ENCODE measurements at regions not wholly inside any gene's neighbourhood (a gene's known extent, or its start where the extent isn't known, plus 50 kb on each side); places are given as distances from the start of the nearest gene placed in this dataset.
"Not testable (repeated sequence)": the region's sequence is repeated elsewhere in the genome, so short reads cannot be mapped to it uniquely, and the experiment has no call there.

- no TSS peak for BruUV-seq (replicated peaks)
- CTCF ChIA-PET: no interaction called here
Observed at GRCh38 chr15:69570997-69571396, 118.4 kb downstream of the RPLP1 start.

GRCh38 chr15:69573278-69573677, 120.7 kb downstream of the RPLP1 start:
- CTCF ChIA-PET; BruUV-seq (replicated peaks); H3K27ac ChIP-seq (ENCODE audit: low read length); in situ Hi-C loops (cut with HindIII; ENCODE audit: low pct_unique_long_range_greater_than_20kb, low sequenced_read_pairs); H3K4me3 ChIP-seq (ENCODE audit: low read depth in 2 of 2, low read length in 2 of 2); H3K27me3 ChIP-seq (ENCODE audit: control insufficient read depth, insufficient read depth, low read length); ATAC-seq; DNase-seq (ENCODE audit: low read depth, low spot score); H3K36me3 ChIP-seq (ENCODE audit: control insufficient read depth, insufficient read depth, low read length); H3K9me3 ChIP-seq (ENCODE audit: control insufficient read depth, insufficient read depth, low read depth, low read length): not testable (repeated sequence)
- H3K4me1 ChIP-seq (ENCODE audit: control insufficient read depth, insufficient read depth, low read length): peaks cover 13% of the 10 kb centered on the region
- intact Hi-C loops (cut with micrococcal nuclease; ENCODE audit: unreplicated experiment): loop anchor here (10.0 kb wide), 1 partner anchor 522 kb away; the partner anchor contains the start of gene TLE3
- POLR2A ChIA-PET: interaction anchor here (0.7 kb wide), 1 partner anchor 10 kb away, joined by 9 read pairs; no protein-coding TSS in a partner anchor

More at GRCh38 chr15:69570997-69571396, 118.4 kb downstream of the RPLP1 start:
- no peak overlapping the region for H3K27ac ChIP-seq (ENCODE audit: low read length)
- in situ Hi-C loops (cut with HindIII; ENCODE audit: low pct_unique_long_range_greater_than_20kb, low sequenced_read_pairs): no loop called here
- no peaks in the 10 kb centered on the region for H3K27me3 ChIP-seq (ENCODE audit: control insufficient read depth, insufficient read depth, low read length)
- H3K9me3 ChIP-seq (ENCODE audit: control insufficient read depth, insufficient read depth, low read depth, low read length): no peaks in the 10 kb centered on the region
- peaks cover under 1% of the 10 kb centered on the region; the same call in 1 of the 2 replicates for H3K4me1 ChIP-seq (ENCODE audit: control insufficient read depth, insufficient read depth, low read length)
- intact Hi-C loops (cut with micrococcal nuclease; ENCODE audit: unreplicated experiment): loop anchor here (10.0 kb wide), 1 partner anchor 524 kb away; the partner anchor contains the start of gene TLE3
- TF ChIP-seq CTCF (IDR thresholded peaks at IDR 0.05) (no peak), POLR2AphosphoS5 (IDR thresholded peaks at IDR 0.05; ENCODE audit: low read depth, low read length) (no peak), REST (IDR thresholded peaks at IDR 0.05; ENCODE audit: insufficient read depth in 1 of 2, low read depth in 2 of 2, low read length in 1 of 2) (no peak), TCF7L2 (IDR thresholded peaks at IDR 0.05; ENCODE audit: low read depth, low read length) (no peak), SIN3A (IDR thresholded peaks at IDR 0.05; ENCODE audit: borderline replicate concordance, insufficient read depth, low read depth, low read length) (no peak)
- no peak overlapping the region for H3K4me3 ChIP-seq (ENCODE audit: low read depth in 2 of 2, low read length in 2 of 2)
- POLR2A ChIA-PET: no interaction called here
- ATAC-seq (no peak), DNase-seq (ENCODE audit: low read depth, low spot score) (no peak)
- no peaks in the 10 kb centered on the region for H3K36me3 ChIP-seq (ENCODE audit: control insufficient read depth, insufficient read depth, low read length)

GRCh38 chr15:69573815-69574475, 121.3 kb downstream of the RPLP1 start:
- Histone ChIP-seq H3K36me3 (ENCODE audit: control insufficient read depth, insufficient read depth, low read length) (no peaks in the 10 kb centered on the region), H3K9me3 (ENCODE audit: control insufficient read depth, insufficient read depth, low read depth, low read length) (no peaks in the 10 kb centered on the region), H3K27ac (ENCODE audit: low read length) (peak overlapping the region; percentile 54; the same call in 1 of the 2 replicates), H3K4me3 (ENCODE audit: low read depth in 2 of 2, low read length in 2 of 2) (no peak overlapping the region), H3K4me1 (ENCODE audit: control insufficient read depth, insufficient read depth, low read length) (peaks cover 19% of the 10 kb centered on the region), H3K27me3 (ENCODE audit: control insufficient read depth, insufficient read depth, low read length) (no peaks in the 10 kb centered on the region)
- ChIA-PET POLR2A (no interaction called here), CTCF (no interaction called here)
- in situ Hi-C loops (cut with HindIII; ENCODE audit: low pct_unique_long_range_greater_than_20kb, low sequenced_read_pairs): no loop called here
- BruUV-seq (replicated peaks): no TSS peak
- intact Hi-C loops (cut with micrococcal nuclease; ENCODE audit: unreplicated experiment): loop anchor here (10.0 kb wide), 1 partner anchor 521 kb away; the partner anchor contains the start of gene TLE3
- DNase-seq (ENCODE audit: low read depth, low spot score) (no peak), ATAC-seq (no peak)
- no peak for TF ChIP-seq POLR2AphosphoS5 (IDR thresholded peaks at IDR 0.05; ENCODE audit: low read depth, low read length)
